Posterior cingulate gyrus (tissue), 11 donors: ENCODE measurements at regions not wholly inside any gene's neighbourhood (a gene's known extent, or its start where the extent isn't known, plus 50 kb on each side); places are given as distances from the start of the nearest gene placed in this dataset.
A peak's percentile ranks its signal among the peaks of the same experiment; 100 is the strongest.
"Not testable (repeated sequence)": the region's sequence is repeated elsewhere in the genome, so short reads cannot be mapped to it uniquely, and the experiment has no call there.

Experiments
- DNase-seq, 10 donors: peaks; one replicate each; pipeline versions ENCODE4 v3.0.0 to v3.0.0-alpha.2; 2020 to 2021; ENCODE audit warnings: mixed read lengths in 3 of 10
- intact Hi-C: fragments of 100-400 bp; cut with DNase I; formaldehyde crosslinking; loops from one replicate; pipeline ENCODE4 v1.15.1; 2023

GRCh38 chr14:48665077-48665784, 920.9 kb downstream of the RPS29 start:
- intact Hi-C loops: no loop called here
- no peak for DNase-seq

- DNase-seq: no peak
- intact Hi-C loops: no loop called here
These were observed 942.9 kb downstream of the RPS29 start for GRCh38 chr14:48643241-48643640.

- intact Hi-C loops: no loop called here
- no peak for DNase-seq
These were observed 953.5 kb upstream of the MDGA2 start for GRCh38 chr14:48628870-48629269.

GRCh38 chr14:48622980-48623379, 947.6 kb upstream of the MDGA2 start:
- intact Hi-C loops: no loop called here
- DNase-seq: no peak

GRCh38 chr14:48618057-48618456, 942.7 kb upstream of the MDGA2 start:
- DNase-seq: no peak
- intact Hi-C loops: no loop called here

GRCh38 chr14:48616931-48617330, 941.5 kb upstream of the MDGA2 start:
- no peak for DNase-seq
- intact Hi-C loops: no loop called here

- intact Hi-C loops: no loop called here
- DNase-seq: no peak
These were observed 940.2 kb upstream of the MDGA2 start for GRCh38 chr14:48615618-48616017.

GRCh38 chr14:48614003-48614402, 938.6 kb upstream of the MDGA2 start:
- no peak for DNase-seq
- intact Hi-C loops: no loop called here

- DNase-seq: peak in 2 of 10 donors; percentile 64 to 81
- intact Hi-C loops: not testable (repeated sequence)
These were observed 931.6 kb upstream of the MDGA2 start for GRCh38 chr14:48606960-48607359.

GRCh38 chr14:48598458-48598857, 923.1 kb upstream of the MDGA2 start:
- intact Hi-C loops: no loop called here
- no peak for DNase-seq

GRCh38 chr14:48586099-48586498, 910.7 kb upstream of the MDGA2 start:
- intact Hi-C loops: no loop called here
- no peak for DNase-seq

- intact Hi-C loops: no loop called here
These were observed 908.6 kb upstream of the MDGA2 start for GRCh38 chr14:48584031-48584430.

GRCh38 chr14:48582938-48583337, 907.5 kb upstream of the MDGA2 start:
- DNase-seq: no peak
- intact Hi-C loops: no loop called here

More at GRCh38 chr14:48584031-48584430, 908.6 kb upstream of the MDGA2 start:
- no peak for DNase-seq

GRCh38 chr14:48580692-48581091, 905.3 kb upstream of the MDGA2 start:
- no peak for DNase-seq
- intact Hi-C loops: no loop called here

- no peak for DNase-seq
- intact Hi-C loops: no loop called here
These were observed 900.4 kb upstream of the MDGA2 start for GRCh38 chr14:48575772-48576171.

- no peak for DNase-seq
- intact Hi-C loops: no loop called here
These were observed 893.3 kb upstream of the MDGA2 start for GRCh38 chr14:48568688-48569087.

- no peak for DNase-seq
These were observed 892.8 kb upstream of the MDGA2 start for GRCh38 chr14:48568252-48568651.

GRCh38 chr14:48563489-48563888, 888.1 kb upstream of the MDGA2 start:
- DNase-seq: no peak
- intact Hi-C loops: no loop called here

More at GRCh38 chr14:48568252-48568651, 892.8 kb upstream of the MDGA2 start:
- intact Hi-C loops: no loop called here

- intact Hi-C loops, DNase-seq: not testable (repeated sequence)
These were observed 886.0 kb upstream of the MDGA2 start for GRCh38 chr14:48561438-48561837.

- intact Hi-C loops: no loop called here
- no peak for DNase-seq
These were observed 885.0 kb upstream of the MDGA2 start for GRCh38 chr14:48560421-48560820.

- intact Hi-C loops: no loop called here
- DNase-seq: no peak
These were observed 878.0 kb upstream of the MDGA2 start for GRCh38 chr14:48553443-48553842.

GRCh38 chr14:48546996-48547395, 871.6 kb upstream of the MDGA2 start:
- intact Hi-C loops: no loop called here
- DNase-seq: no peak

- DNase-seq: no peak
- intact Hi-C loops: no loop called here
These were observed 862.2 kb upstream of the MDGA2 start for GRCh38 chr14:48537600-48537999.
